ENCODE measurements at regions not wholly inside any gene's neighbourhood (a gene's known extent, or its start where the extent isn't known, plus 50 kb on each side); places are given as distances from the start of the nearest gene placed in this dataset.
"Not testable (repeated sequence)": the region's sequence is repeated elsewhere in the genome, so short reads cannot be mapped to it uniquely, and the experiment has no call there.

DNA sequence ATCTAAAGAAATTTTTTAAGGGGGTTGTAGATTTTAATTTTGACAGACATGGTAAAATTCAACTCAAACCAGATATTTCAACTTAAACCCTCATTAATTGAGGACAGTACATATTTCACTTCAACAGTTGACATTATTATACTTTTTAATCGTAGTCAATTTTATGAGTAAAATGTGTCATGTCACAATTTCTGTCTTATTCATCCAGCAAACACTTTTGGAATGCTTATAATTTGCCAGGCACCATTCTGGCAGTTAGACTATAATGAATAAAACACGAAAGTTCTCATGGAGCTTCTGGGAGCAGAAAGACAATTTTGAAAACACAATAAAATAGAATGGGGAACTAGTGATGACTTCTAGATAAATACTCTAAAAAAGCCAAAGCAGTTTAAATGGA lies 1094.8 kb downstream of the SUCLG1 start:
- no peak for DNase-seq

GRCh38 chr2:83363138-83363537 lies 1095.9 kb downstream of the SUCLG1 start:
- not testable (repeated sequence) for DNase-seq

- DNase-seq: no peak
Measured at GRCh38 chr2:83359336-83359735, 1099.7 kb downstream of the SUCLG1 start.

DNA sequence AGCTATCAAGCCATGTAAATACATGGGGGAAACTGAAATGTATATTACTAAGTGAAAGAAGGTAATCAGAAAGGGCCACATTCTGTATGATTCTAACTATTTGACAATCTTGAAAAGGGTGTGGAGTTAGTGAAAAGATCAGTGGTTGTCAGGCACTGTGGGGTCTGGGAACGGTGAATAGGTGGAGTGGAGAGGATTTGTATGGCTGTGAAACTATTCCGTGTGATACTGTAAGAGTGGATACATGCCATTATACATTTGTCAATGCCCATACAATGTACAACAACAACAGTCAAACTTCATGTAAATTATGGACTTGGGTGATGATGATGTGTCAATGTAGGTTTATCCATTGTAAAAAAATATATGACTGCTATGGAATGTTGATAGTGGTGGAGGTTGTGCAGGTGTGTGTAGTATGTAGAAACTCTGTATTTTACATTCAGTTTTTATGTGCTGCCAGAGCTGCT lies 1116.2 kb downstream of the SUCLG1 start:
- no peak for DNase-seq

DNA sequence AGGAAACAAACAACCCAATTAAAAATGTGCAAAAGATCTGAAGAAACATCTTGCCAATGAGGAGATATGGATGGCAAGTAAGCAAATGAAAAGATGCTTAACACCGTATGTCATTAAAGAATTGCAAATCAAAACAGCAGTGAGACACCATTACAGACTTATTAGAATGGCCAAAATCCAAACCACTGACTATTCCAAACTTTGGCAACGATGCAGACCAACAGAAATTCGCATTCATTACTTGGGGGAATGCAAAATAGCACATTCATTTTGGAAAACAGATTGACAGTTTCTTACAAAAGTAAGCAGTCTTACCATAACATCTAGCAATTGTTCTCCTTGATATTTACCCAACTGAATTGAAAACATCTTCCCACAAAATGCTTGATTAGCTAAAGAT lies 1118.7 kb downstream of the SUCLG1 start:
- no peak for DNase-seq

GRCh38 chr2:83339942-83340341 lies 1119.1 kb downstream of the SUCLG1 start:
- DNase-seq: not testable (repeated sequence)

- no peak for DNase-seq
Measured at GRCh38 chr2:83331810-83332209, 1127.3 kb downstream of the SUCLG1 start.

GRCh38 chr2:83323038-83323437 lies 1136.0 kb downstream of the SUCLG1 start:
- no peak for DNase-seq

GRCh38 chr2:83320053-83320452 lies 1139.0 kb downstream of the SUCLG1 start:
- no peak for DNase-seq

- DNase-seq: no peak
Measured at GRCh38 chr2:83305758-83306378, 1153.2 kb downstream of the SUCLG1 start.

GRCh38 chr2:83291083-83291482 lies 1168.0 kb downstream of the SUCLG1 start:
- no peak for DNase-seq

DNA sequence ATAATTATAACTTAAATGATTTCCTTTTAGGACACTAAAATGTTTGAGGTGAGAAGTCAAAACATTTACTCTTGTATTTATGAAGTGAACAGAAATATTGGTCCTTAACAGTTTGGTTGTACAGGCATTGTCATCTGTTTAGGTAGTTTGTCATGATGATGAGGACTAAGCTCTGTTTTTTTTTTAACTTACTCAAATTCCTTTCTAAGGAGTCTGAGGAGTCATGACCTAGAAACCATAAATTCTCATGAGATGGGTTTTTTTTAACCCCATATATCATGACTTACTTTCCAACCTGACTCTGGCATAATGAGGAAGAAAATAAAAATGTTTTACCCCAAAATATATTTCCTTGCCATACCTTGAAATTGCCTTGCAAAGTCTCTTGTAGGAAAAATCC lies 1176.2 kb downstream of the SUCLG1 start:
- DNase-seq: no peak

- no peak for DNase-seq
Measured at GRCh38 chr2:83282043-83282795, 1176.9 kb downstream of the SUCLG1 start.

- no peak for DNase-seq
Measured at GRCh38 chr2:83280391-83280790, 1178.7 kb downstream of the SUCLG1 start.

DNA sequence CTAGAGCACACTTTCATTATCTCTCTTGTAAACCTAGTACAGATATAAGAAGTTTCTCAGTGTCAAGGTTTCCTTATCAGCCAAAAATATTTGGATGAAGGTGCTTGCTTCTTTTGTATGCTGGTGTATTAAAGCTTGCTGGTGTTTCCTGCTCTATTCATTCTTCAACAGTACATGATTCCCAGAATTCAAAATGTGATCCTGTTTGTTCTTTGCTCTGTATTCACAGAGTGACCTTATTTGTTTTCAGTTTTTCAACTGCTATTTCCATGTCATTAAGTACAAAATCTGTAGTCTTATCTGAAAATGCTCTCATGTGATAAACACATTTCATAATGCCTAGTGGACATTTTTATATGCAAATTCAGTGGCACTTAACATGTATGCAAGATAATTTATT lies 1185.8 kb downstream of the SUCLG1 start:
- no peak for DNase-seq

DNA sequence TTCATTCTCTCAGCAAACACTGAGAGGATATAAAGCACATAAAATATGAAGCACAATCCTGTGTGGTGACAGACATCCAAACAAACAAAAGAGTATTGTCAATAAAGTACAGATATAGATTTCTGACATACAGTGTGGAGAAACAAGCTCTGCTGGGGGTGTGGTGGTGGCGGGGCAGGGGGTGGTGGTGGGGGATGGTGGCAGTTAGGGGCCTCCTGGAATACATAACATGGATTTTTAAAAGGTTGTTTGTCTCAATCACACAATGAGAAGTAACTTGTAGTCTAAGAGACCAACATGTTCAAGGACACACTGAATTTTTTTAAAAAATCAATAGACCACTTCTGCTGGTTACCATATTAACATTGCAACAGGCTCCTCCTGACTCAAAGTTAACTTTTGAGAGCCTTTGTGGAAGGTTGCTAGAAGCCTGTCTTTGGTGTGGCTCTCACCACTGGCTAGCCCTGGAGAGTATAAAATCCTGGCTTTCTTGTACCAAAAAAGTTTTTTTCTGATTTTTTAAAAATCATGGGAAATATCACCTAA lies 1197.4 kb downstream of the SUCLG1 start:
- DNase-seq: no peak

DNA sequence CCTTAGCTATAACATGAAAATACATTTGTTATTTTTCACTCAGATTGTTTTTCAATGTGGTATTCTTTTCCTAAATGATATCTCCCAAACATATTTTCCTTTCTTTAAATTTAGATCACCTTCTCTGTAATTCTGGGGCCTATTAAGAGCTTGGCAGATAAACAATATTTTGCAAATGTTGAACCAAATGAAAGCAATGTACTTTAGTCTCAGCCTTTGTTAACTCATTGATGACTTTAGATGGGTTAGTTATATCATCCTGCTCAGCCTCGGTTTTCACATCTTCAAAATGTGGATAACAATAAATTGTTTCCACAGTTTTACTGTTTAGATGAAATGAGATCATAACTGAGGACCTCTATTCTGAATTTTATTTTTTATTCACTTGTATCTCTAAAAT lies 1205.2 kb downstream of the SUCLG1 start:
- no peak for DNase-seq

DNA sequence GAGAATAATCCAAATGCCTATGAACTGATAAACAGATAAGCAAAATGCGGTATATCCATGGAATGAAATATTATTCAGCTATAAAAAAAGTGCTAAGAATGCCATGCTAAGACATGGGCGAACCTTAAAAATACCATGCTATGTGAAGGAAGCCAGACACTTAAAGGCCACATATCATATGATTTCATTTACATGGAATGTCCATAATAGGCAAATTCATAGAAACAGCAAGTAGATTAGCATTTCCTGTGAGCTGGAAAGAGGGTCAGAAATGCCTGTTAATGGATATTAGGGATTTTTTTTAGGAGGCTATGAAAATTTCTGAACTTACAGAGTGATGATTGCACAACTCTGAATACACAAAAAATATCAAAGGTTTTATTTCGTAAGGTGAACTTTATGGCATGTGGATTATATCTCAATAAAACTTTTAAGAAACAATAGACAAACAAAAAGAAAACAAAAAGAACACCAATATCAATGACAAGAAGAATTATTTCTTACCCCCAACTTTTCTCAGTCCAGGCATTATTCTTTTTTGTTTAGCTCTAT lies 1207.7 kb downstream of the SUCLG1 start:
- no peak for DNase-seq

- DNase-seq: not testable (repeated sequence)
Measured at GRCh38 chr2:83245806-83246537, 1213.1 kb downstream of the SUCLG1 start.

DNA sequence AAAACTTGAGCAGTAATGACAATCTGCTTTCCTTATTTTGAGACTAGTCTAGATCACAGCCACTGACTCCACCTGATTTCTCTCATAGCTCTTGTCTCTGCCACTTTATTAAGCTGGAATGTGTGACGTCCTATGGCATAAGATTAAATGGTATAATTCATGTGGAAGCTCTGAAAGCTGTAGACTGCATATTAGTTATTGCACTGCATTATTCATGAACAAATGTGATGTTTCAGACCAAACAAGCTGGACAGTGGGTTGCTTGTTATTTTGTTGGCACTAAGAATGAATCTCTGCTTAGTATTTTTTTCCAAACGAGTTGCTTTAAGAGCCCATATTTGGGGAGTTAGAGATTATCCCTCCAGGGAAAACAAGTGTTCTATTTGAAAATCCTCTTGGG lies 1218.5 kb downstream of the SUCLG1 start:
- no peak for DNase-seq

- no peak for DNase-seq
Measured at GRCh38 chr2:83238111-83238510, 1221.0 kb downstream of the SUCLG1 start.

- DNase-seq: no peak
Measured at GRCh38 chr2:83234246-83234645, 1224.8 kb downstream of the SUCLG1 start.

DNA sequence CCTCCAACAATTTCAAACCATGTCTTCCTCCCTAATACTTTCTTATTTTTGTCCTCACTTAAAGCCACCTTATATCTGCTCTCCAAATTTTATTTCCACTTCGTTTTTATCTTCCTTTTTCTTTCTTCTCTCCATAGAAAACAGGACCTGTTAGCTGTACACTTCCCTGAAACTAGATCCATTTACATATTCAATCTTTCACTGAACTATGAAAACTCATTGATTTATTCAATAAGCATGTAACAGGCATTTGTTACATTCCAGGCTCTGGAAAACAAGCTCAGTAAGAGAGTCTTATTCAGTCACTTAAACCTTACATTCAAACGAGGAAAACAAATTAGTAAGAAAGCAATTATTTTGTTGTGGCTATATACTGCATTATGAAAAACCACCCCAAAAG lies 1225.3 kb downstream of the SUCLG1 start:
- no peak for DNase-seq

Measured in activated naive CD4-positive, alpha-beta T cell (primary cell).